ENCODE measurements at regions not wholly inside any gene's neighbourhood (a gene's known extent, or its start where the extent isn't known, plus 50 kb on each side); places are given as distances from the start of the nearest gene placed in this dataset.
"Not testable (repeated sequence)": the region's sequence is repeated elsewhere in the genome, so short reads cannot be mapped to it uniquely, and the experiment has no call there.

- DNase-seq, result no peak
These were observed 117.8 kb upstream of the IGF1R start for GRCh38 chr15:98530570-98530969.

- DNase-seq, result no peak
These were observed 116.3 kb upstream of the IGF1R start for GRCh38 chr15:98532063-98532462.

GRCh38 chr15:98536976-98537375 is 111.4 kb upstream of the IGF1R start:
- no peak for DNase-seq

- no peak for DNase-seq
These were observed 110.8 kb upstream of the IGF1R start for GRCh38 chr15:98537516-98538060.

GRCh38 chr15:98541519-98541918 is 106.8 kb upstream of the IGF1R start:
- no peak for DNase-seq

GRCh38 chr15:98543237-98543636 is 105.1 kb upstream of the IGF1R start:
- no peak for DNase-seq

- no peak for DNase-seq
These were observed 102.0 kb upstream of the IGF1R start for GRCh38 chr15:98546329-98546728.

- DNase-seq, result no peak
These were observed 101.1 kb upstream of the IGF1R start for GRCh38 chr15:98547275-98547674.

GRCh38 chr15:98547741-98548138 is 100.6 kb upstream of the IGF1R start:
- DNase-seq, result no peak

- DNase-seq, result peak in 1 of 2 donors; percentile 27
These were observed 100.0 kb upstream of the IGF1R start for GRCh38 chr15:98548139-98548971.

- no peak for DNase-seq
These were observed 99.3 kb upstream of the IGF1R start for GRCh38 chr15:98549003-98549402.

GRCh38 chr15:98549741-98550140 is 98.6 kb upstream of the IGF1R start:
- no peak for DNase-seq

GRCh38 chr15:98550363-98550762 is 98.0 kb upstream of the IGF1R start:
- DNase-seq, result not testable (repeated sequence)

- DNase-seq, result no peak
These were observed 96.3 kb upstream of the IGF1R start for GRCh38 chr15:98551936-98552562.

GRCh38 chr15:98554272-98555172 is 93.8 kb upstream of the IGF1R start:
- DNase-seq, result no peak

- no peak for DNase-seq
These were observed 93.2 kb upstream of the IGF1R start for GRCh38 chr15:98555173-98555515.

GRCh38 chr15:98556321-98556720 is 92.0 kb upstream of the IGF1R start:
- DNase-seq, result no peak

- DNase-seq, result no peak
These were observed 88.0 kb upstream of the IGF1R start for GRCh38 chr15:98560338-98560737.

- DNase-seq, result no peak
These were observed 87.0 kb upstream of the IGF1R start for GRCh38 chr15:98561169-98561941.

GRCh38 chr15:98562331-98562937 is 85.9 kb upstream of the IGF1R start:
- no peak for DNase-seq

- DNase-seq, result no peak
These were observed 82.8 kb upstream of the IGF1R start for GRCh38 chr15:98565566-98565965.

GRCh38 chr15:98567951-98568350 is 80.4 kb upstream of the IGF1R start:
- DNase-seq, result no peak
